Left ventricle myocardium inferior (tissue), 1 donor: ENCODE measurements at regions not wholly inside any gene's neighbourhood (a gene's known extent, or its start where the extent isn't known, plus 50 kb on each side); places are given as distances from the start of the nearest gene placed in this dataset.

Experiments
- DNase-seq: peaks from one replicate; pipeline ENCODE4 v3.0.0-alpha.2; 2020
- H3K27ac ChIP-seq: fragments of 200-600 bp; replicated peaks from 2 replicates; pipeline ENCODE4 v1.8.0; 2021
- H3K27me3 ChIP-seq: fragments of 200-600 bp; 2 replicates; pipeline ENCODE4 v1.8.0; 2021; ENCODE audit warnings: low read depth
- H3K36me3 ChIP-seq: fragments of 200-600 bp; 2 replicates; pipeline ENCODE4 v1.8.0; 2021
- H3K4me1 ChIP-seq: fragments of 200-600 bp; 2 replicates; pipeline ENCODE4 v1.8.0; 2021
- H3K4me3 ChIP-seq: fragments of 200-600 bp; 2 replicates; pipeline ENCODE4 v1.8.0; 2021; ENCODE audit warnings: mild to moderate bottlenecking, moderate library complexity
- H3K9me3 ChIP-seq: fragments of 200-600 bp; replicated peaks from 2 replicates; pipeline ENCODE4 v1.8.0; 2021
- intact Hi-C: fragments of 100-400 bp; cut with micrococcal nuclease; formaldehyde crosslinking; loops from one replicate; pipeline ENCODE4 v1.11.0; 2022
- TF ChIP-seq, protein P1 (sequence below): fragments of 200-600 bp; IDR thresholded peaks from 2 replicates; pipeline ENCODE4 v1.8.0; 2021; ENCODE audit warnings: antibody characterized with exemption, mild to moderate bottlenecking, borderline replicate concordance
- donor health status: DM: no; HTN: yes; CAD: no; lungs with severe emphysema.

DNA sequence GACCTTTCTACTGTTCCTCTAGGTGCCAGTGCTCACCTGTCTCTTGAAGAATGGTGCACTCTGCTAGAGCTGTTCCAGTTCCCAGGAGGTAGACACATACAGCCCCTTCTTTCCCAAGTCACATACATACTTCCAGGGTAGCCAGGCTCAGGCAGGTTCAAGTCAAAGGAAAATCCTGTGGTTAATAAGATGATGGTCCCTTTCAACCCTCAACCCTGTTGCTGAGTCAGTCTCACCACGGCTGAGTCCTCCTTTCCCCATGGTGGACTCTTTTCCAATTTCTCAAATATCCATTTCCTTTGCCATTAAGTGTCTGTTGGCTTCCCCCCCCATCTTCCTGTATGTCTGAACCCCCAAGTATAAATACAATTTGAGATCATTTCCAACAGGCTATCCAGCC, 56.1 kb upstream of the ACAN start:
- H3K9me3 ChIP-seq: no peaks in the 10 kb centered on the region
- DNase-seq: no peak
- no peaks in the 10 kb centered on the region for H3K36me3 ChIP-seq
- no peaks in the 10 kb centered on the region for H3K4me1 ChIP-seq
- intact Hi-C loops: no loop called here
- no peak overlapping the region for H3K27ac ChIP-seq
- peaks cover 72% of the 10 kb centered on the region for H3K27me3 ChIP-seq
- H3K4me3 ChIP-seq: no peak overlapping the region
- TF ChIP-seq, protein P1, sequence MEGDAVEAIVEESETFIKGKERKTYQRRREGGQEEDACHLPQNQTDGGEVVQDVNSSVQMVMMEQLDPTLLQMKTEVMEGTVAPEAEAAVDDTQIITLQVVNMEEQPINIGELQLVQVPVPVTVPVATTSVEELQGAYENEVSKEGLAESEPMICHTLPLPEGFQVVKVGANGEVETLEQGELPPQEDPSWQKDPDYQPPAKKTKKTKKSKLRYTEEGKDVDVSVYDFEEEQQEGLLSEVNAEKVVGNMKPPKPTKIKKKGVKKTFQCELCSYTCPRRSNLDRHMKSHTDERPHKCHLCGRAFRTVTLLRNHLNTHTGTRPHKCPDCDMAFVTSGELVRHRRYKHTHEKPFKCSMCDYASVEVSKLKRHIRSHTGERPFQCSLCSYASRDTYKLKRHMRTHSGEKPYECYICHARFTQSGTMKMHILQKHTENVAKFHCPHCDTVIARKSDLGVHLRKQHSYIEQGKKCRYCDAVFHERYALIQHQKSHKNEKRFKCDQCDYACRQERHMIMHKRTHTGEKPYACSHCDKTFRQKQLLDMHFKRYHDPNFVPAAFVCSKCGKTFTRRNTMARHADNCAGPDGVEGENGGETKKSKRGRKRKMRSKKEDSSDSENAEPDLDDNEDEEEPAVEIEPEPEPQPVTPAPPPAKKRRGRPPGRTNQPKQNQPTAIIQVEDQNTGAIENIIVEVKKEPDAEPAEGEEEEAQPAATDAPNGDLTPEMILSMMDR: no peak

DNA sequence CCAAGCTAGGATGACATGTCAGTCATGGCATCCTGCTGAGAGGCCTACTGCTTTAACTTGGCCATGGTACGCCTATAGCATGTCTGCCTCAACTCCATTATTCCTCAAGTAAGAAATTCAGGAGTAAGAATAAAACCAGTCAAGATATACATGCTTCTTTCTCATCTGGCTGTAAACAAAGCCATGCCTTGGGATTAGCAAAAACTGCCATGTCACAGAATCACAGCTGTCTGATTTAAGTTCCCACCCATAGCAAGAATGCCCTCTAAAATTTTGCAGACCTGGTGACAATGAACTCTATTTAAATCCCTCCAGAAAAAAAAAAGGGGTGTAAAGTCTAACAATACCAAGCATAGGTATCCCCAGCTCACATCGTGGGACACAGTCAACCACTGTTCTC, 55.6 kb upstream of the ACAN start:
- Histone ChIP-seq H3K27me3 (peaks cover 67% of the 10 kb centered on the region), H3K27ac (no peak overlapping the region), H3K36me3 (no peaks in the 10 kb centered on the region), H3K4me3 (no peak overlapping the region), H3K9me3 (no peaks in the 10 kb centered on the region), H3K4me1 (no peaks in the 10 kb centered on the region)
- intact Hi-C loops: no loop called here
- TF ChIP-seq, protein P1: no peak
- no peak for DNase-seq

DNA sequence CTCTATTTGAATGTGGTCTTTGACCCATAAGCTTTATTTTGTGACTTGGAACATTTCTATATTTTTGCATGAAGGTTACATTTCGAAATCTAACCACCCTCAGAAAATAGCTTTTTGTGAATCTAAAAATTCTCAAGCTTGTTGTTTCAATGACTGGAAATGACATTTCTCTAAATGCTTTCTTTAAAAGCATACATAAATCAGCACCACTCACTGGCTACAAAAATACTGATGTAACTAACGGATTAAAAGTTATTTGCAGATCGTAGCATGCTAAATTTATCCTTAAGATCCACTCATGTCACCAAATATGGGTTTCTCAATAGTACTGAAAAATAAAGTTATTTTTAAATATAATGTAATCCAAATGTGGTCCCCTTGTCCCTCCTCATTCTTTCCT, 55.2 kb upstream of the ACAN start:
- Histone ChIP-seq H3K36me3 (no peaks in the 10 kb centered on the region), H3K9me3 (no peaks in the 10 kb centered on the region), H3K4me1 (no peaks in the 10 kb centered on the region), H3K27me3 (peaks cover 62% of the 10 kb centered on the region), H3K4me3 (no peak overlapping the region), H3K27ac (no peak overlapping the region)
- no peak for DNase-seq
- intact Hi-C loops: no loop called here
- TF ChIP-seq, protein P1: no peak

DNA sequence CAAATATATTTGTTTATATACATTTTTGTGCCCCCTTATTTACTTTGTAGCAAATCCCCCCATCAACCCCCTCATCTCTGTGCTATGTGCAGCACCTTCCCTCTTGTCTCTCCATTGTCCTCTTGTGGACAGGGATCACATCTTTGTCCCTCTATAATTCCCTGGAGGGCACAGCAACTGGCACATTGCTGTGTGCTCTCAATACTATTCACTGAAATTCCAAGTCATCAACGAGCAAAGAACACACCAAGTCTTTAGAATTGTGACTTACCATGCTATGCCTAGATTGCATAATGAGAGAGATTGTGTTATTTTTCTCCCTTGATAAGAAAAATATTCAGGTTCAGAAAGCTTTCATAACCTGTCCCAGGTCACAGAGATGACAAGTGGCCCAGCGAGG, 54.6 kb upstream of the ACAN start:
- intact Hi-C loops: no loop called here
- DNase-seq: no peak
- TF ChIP-seq, protein P1: no peak
- no peak overlapping the region for H3K27ac ChIP-seq
- no peaks in the 10 kb centered on the region for H3K4me1 ChIP-seq
- no peaks in the 10 kb centered on the region for H3K36me3 ChIP-seq
- H3K27me3 ChIP-seq: peaks cover 57% of the 10 kb centered on the region
- H3K9me3 ChIP-seq: no peaks in the 10 kb centered on the region
- H3K4me3 ChIP-seq: no peak overlapping the region

DNA sequence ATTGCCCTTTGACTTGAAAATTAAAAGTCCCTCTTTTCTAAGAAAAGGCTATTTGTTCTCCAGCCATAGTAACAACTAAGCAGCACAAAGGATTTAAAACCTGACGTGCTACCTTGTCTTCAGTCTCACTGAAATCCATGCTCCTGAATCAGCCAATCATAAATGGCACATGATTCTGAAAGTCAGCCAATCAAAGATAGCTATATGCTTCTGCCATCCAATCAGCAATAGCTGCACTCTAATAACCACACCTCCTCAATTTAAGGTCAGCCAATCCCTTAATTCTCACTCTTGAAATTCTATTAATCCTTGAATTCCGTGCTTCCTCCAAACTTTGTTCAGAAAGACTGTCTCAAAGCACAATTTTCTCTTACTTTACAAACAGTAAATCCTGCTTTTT, 53.5 kb upstream of the ACAN start:
- intact Hi-C loops: no loop called here
- Histone ChIP-seq H3K27me3 (peaks cover 49% of the 10 kb centered on the region), H3K4me1 (no peaks in the 10 kb centered on the region), H3K36me3 (no peaks in the 10 kb centered on the region), H3K27ac (no peak overlapping the region), H3K9me3 (no peaks in the 10 kb centered on the region), H3K4me3 (no peak overlapping the region)
- TF ChIP-seq, protein P1: no peak
- DNase-seq: no peak

DNA sequence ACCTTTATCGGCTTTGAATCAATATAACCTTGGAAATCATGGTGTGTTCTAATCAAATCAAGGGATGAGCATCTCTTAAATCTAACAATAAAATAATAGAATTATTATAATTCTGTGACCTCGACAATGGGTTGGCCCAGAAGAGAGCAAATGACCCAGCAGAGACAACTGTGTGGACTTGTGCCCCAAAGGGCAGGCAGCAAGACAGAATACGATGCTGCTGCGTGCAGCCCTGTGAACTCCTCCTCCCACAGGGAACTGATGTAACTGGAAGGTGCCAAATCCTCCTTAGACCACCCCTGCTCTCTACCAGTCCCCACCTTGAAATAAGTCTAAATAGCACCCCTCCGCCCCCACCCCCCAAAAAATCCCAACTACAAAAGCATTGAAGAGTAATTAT, 50.7 kb upstream of the ACAN start:
- DNase-seq: no peak
- H3K4me3 ChIP-seq: no peak overlapping the region
- H3K4me1 ChIP-seq: no peaks in the 10 kb centered on the region
- intact Hi-C loops: no loop called here
- no peaks in the 10 kb centered on the region for H3K9me3 ChIP-seq
- H3K27me3 ChIP-seq: peaks cover 34% of the 10 kb centered on the region
- no peak overlapping the region for H3K27ac ChIP-seq
- no peaks in the 10 kb centered on the region for H3K36me3 ChIP-seq
- TF ChIP-seq, protein P1: no peak
